ENCODE measurements at regions not wholly inside any gene's neighbourhood (a gene's known extent, or its start where the extent isn't known, plus 50 kb on each side); places are given as distances from the start of the nearest gene placed in this dataset.

DNA sequence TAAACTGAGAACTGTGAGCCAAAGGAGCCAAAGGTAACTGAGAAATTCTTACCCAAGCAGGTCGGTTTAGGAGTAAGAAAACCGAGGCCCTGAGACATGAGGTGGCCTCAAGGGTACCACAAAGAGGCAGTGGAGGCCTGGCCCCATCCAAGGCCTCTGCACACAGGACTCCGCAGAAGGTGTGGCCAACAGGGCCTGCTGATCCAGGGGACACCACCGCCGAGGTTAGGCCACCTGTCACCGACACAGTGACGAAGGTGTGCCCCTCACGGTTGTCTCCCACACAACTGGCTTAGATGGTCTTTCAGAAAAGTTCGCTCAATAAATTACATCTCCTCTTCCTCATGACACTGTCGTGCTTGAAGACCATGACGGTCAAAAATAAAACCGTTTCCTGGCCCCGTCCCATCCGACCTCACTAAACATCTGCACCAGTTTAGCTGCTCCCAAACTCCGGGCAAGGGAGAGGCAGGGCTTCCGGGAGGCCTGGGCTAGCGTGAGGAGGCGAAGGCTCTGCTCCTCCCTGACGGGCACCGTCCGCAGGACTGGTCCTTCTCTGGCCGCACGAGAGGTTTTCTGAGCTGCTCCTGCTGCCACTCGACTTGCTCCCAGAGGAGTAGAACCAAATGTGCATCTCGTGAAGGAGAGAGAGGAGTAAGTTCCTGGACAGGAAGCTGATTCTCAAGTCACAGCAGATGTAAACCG is 442.0 kb downstream of the EIPR1 start:
- no peak for TF ChIP-seq CTCF (IDR thresholded peaks at IDR 0.05)
- no peak overlapping the region for H3K9ac ChIP-seq (ENCODE audit: low read depth in 2 of 2, low read length in 2 of 2)

DNA sequence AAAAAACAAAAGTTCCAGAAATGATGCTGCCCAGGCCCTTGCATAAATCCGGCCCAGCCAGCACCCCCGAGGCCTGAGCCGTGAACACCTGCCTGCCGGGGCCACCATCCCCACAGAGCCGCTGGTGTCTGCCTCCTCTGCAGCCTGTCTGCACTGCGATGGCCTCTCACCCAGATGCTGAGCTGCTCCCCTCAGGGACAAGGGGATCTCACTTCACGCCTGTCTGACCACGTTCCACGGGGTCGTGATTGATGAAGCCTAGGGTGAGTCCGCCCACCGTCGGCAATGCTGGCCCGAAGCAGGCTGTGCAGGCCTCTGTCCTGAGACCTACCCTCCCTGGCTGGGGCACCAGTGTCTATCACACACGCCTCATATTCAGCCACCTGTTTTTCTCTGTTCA is 444.2 kb downstream of the EIPR1 start:
- DNase-seq = no peak
- intact Hi-C loops (cut with DNase I) = no loop called here

More for the DNA sequence above, 442.0 kb downstream of the EIPR1 start:
- H3K27ac ChIP-seq = no peak overlapping the region
- H3K4me3 ChIP-seq = no peak overlapping the region
- no peaks in the 10 kb centered on the region for H3K36me3 ChIP-seq
- H3K9me3 ChIP-seq = no peaks in the 10 kb centered on the region
- intact Hi-C loops (cut with DNase I) = no loop called here
- H3K4me1 ChIP-seq = no peaks in the 10 kb centered on the region
- H3K27me3 ChIP-seq = no peaks in the 10 kb centered on the region
- DNase-seq = no peak

GRCh38 chr2:2932692-2933305 is 444.8 kb downstream of the EIPR1 start:
- H3K27ac ChIP-seq = no peak overlapping the region
- no peaks in the 10 kb centered on the region for H3K9me3 ChIP-seq
- no peak overlapping the region for H3K9ac ChIP-seq (ENCODE audit: low read depth in 2 of 2, low read length in 2 of 2)
- no peaks in the 10 kb centered on the region for H3K27me3 ChIP-seq
- no peak overlapping the region for H3K4me3 ChIP-seq
- H3K36me3 ChIP-seq = no peaks in the 10 kb centered on the region
- no peak for TF ChIP-seq CTCF (IDR thresholded peaks at IDR 0.05)
- intact Hi-C loops (cut with DNase I) = no loop called here
- H3K4me1 ChIP-seq = no peaks in the 10 kb centered on the region
- no peak for DNase-seq

More for the DNA sequence above, 444.2 kb downstream of the EIPR1 start:
- no peaks in the 10 kb centered on the region for H3K27me3 ChIP-seq
- no peak overlapping the region for H3K4me3 ChIP-seq
- H3K36me3 ChIP-seq = no peaks in the 10 kb centered on the region
- H3K9me3 ChIP-seq = no peaks in the 10 kb centered on the region
- H3K4me1 ChIP-seq = no peaks in the 10 kb centered on the region
- no peak overlapping the region for H3K27ac ChIP-seq
- H3K9ac ChIP-seq (ENCODE audit: low read depth in 2 of 2, low read length in 2 of 2) = no peak overlapping the region
- no peak for TF ChIP-seq CTCF (IDR thresholded peaks at IDR 0.05)

DNA sequence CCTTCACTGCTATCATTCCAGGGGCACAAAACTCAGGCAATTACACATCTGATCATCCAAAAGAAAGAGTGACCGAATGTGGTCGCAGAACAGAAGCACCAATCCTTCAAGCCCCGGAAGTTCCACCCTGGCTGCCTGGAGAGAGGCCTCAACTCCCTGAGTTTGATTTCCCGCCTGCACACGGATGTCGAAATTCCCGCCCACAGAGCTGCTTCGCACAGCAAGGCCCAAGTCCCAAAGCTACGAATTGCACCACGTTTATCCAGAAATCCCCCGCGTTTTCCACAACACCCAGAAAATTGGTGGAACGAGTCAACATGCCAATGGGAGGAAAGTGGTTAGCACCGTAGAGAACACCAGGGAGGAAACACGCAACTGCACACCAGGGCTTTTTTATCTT is 445.4 kb downstream of the EIPR1 start:
- no peak overlapping the region for H3K4me3 ChIP-seq
- no peaks in the 10 kb centered on the region for H3K4me1 ChIP-seq
- DNase-seq = no peak
- TF ChIP-seq CTCF (IDR thresholded peaks at IDR 0.05) = no peak
- no peaks in the 10 kb centered on the region for H3K36me3 ChIP-seq
- H3K27me3 ChIP-seq = no peaks in the 10 kb centered on the region
- H3K9ac ChIP-seq (ENCODE audit: low read depth in 2 of 2, low read length in 2 of 2) = no peak overlapping the region
- H3K9me3 ChIP-seq = no peaks in the 10 kb centered on the region
- intact Hi-C loops (cut with DNase I) = no loop called here
- H3K27ac ChIP-seq = no peak overlapping the region

DNA sequence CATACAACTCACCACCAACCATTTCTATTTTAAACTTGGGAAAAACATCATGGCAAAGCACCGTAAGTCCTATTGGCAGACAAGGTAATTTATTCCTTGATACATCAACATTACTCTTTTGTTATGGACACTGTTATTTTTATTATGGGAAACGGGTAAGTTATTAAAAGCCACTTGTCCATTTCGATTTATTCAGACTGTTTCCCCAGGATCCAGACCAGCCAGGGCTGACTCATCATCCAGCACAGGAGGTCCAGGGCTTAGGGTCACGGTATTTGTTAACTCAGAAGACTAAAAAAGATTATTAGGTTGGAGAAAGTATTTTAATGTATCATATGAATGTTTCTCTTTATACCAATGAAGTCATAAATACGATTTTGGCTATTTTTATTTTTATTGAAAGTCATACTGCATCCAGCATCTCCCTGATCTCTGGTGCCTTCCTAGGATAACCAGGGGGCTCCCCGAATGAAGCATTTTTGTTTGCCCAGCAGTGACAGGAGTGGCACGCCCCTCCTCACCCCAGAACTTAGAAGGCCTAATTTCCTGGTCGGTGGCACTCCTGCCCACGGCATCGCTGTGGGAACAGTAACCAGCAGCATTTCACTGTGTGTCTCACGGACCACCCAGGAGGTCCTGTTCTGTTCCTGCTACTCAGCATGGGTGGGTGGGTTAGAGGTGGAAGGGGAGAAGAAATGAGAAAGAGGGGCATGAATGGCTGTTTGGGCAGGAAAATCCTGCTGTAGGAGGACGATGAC is 446.1 kb downstream of the EIPR1 start:
- intact Hi-C loops (cut with DNase I) = no loop called here
- no peak for TF ChIP-seq CTCF (IDR thresholded peaks at IDR 0.05)
- DNase-seq = no peak

More for the DNA sequence above, 446.1 kb downstream of the EIPR1 start:
- Histone ChIP-seq H3K4me3 (no peak overlapping the region), H3K27me3 (no peaks in the 10 kb centered on the region), H3K36me3 (no peaks in the 10 kb centered on the region), H3K9ac (ENCODE audit: low read depth in 2 of 2, low read length in 2 of 2) (no peak overlapping the region), H3K4me1 (no peaks in the 10 kb centered on the region), H3K27ac (no peak overlapping the region), H3K9me3 (no peaks in the 10 kb centered on the region)

Measured in colonic mucosa (tissue), 4 donors.